Prostate gland (tissue), 2 donors: ENCODE measurements at regions not wholly inside any gene's neighbourhood (a gene's known extent, or its start where the extent isn't known, plus 50 kb on each side); places are given as distances from the start of the nearest gene placed in this dataset.

Experiments used
- DNase-seq: peaks from one replicate; pipeline ENCODE4 v3.0.0-alpha.2; 2019; ENCODE audit warnings: low spot score
- H3K27ac ChIP-seq, 2 donors: fragments of 200-600 bp; sonication (generic); 2 replicates each; pipeline ENCODE4 v1.5.1; 2017 to 2019
- H3K27me3 ChIP-seq: fragments of 200-600 bp; sonication (generic); replicated peaks from 2 replicates; pipeline ENCODE4 v1.5.1; 2019; ENCODE audit not compliant: insufficient read depth
- H3K36me3 ChIP-seq, 2 donors: fragments of 200-600 bp; sonication (generic); 1 replicate in 1 of 2; 2 replicates in 1 of 2; pipeline versions ENCODE4 v1.5.1 to v1.8.1; 2017 to 2019
- H3K4me1 ChIP-seq: fragments of 200-600 bp; sonication (generic); replicated peaks from 2 replicates; pipeline ENCODE4 v1.5.1; 2019
- H3K4me3 ChIP-seq, 2 donors: fragments of 200-600 bp; sonication (generic); 2 replicates each; pipeline ENCODE4 v1.5.1; 2017 to 2019
- H3K9me3 ChIP-seq: fragments of 200-600 bp; sonication (generic); 2 replicates; pipeline ENCODE4 v1.5.1; 2017
- POLR2A ChIP-seq: fragments of 450-650 bp; IDR thresholded peaks from one replicate; pipeline ENCODE4 v1.6.1; 2016; ENCODE audit warnings: antibody characterized with exemption, mild to moderate bottlenecking
- POLR2AphosphoS5 ChIP-seq: sonication (generic); formaldehyde crosslinking; IDR thresholded peaks from one replicate; pipeline ENCODE4 v1.6.1; 2017; ENCODE audit warnings: antibody characterized with exemption
- WGBS: methylation state at CpG from one replicate; pipeline ENCODE4 v1.1.5; 2018; 5-methylcytosine and 5-hydroxymethylcytosine counted together
- intact Hi-C: fragments of 100-400 bp; cut with DNase I; formaldehyde crosslinking; loops from one replicate; pipeline ENCODE4 v1.14.2; 2022
- TF ChIP-seq, protein P1 (sequence below), 4 experiments: fragments of 200-600 bp in 2 of 4; fragments of 450-650 bp in 2 of 4; sonication (generic) in 2 of 4; IDR thresholded peaks; 1 replicate in 3 of 4; 2 replicates in 1 of 4; pipeline ENCODE4 v1.5.1; 2016 to 2019; ENCODE audit warnings: antibody characterized with exemption in 4 of 4, mild to moderate bottlenecking in 2 of 4, moderate library complexity in 2 of 4

DNA sequence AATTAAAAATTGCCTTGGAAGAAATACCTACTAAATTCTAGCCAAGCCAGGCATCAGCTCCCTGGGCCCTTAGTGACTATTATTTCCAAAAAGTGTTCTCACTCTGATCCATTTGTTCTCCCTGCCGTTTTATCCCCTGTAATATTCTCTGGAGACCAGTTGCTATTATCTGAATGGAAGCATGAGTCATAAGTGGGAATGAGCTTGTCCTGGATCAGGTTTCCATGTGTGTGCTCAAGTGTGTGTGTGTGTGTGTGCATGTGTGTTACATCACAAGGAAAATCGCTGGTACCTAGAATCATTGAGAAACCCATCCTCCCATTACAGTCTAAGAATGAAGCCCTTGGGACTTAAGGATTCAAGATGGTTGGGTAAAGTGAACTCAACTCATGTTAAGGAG lies 130.3 kb upstream of the CXCR4 start:
- Histone ChIP-seq H3K9me3 (no peaks in the 10 kb centered on the region), H3K4me3 (no peak overlapping the region), H3K27ac (no peak overlapping the region), H3K36me3 (no peaks in the 10 kb centered on the region), H3K27me3 (no peaks in the 10 kb centered on the region), H3K4me1 (no peaks in the 10 kb centered on the region)
- no peak for DNase-seq
- TF ChIP-seq POLR2A: no peak
- TF ChIP-seq, protein P1, sequence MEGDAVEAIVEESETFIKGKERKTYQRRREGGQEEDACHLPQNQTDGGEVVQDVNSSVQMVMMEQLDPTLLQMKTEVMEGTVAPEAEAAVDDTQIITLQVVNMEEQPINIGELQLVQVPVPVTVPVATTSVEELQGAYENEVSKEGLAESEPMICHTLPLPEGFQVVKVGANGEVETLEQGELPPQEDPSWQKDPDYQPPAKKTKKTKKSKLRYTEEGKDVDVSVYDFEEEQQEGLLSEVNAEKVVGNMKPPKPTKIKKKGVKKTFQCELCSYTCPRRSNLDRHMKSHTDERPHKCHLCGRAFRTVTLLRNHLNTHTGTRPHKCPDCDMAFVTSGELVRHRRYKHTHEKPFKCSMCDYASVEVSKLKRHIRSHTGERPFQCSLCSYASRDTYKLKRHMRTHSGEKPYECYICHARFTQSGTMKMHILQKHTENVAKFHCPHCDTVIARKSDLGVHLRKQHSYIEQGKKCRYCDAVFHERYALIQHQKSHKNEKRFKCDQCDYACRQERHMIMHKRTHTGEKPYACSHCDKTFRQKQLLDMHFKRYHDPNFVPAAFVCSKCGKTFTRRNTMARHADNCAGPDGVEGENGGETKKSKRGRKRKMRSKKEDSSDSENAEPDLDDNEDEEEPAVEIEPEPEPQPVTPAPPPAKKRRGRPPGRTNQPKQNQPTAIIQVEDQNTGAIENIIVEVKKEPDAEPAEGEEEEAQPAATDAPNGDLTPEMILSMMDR (IDR thresholded peaks at IDR 0.05): no peak
- TF ChIP-seq POLR2AphosphoS5: no peak
- intact Hi-C loops: no loop called here
- WGBS: 63% methylated on average over 2 of the region's 2 CpGs

- Histone ChIP-seq H3K9me3 (no peaks in the 10 kb centered on the region), H3K4me3 (no peak overlapping the region), H3K36me3 (no peaks in the 10 kb centered on the region), H3K4me1 (no peaks in the 10 kb centered on the region), H3K27me3 (no peaks in the 10 kb centered on the region), H3K27ac (no peak overlapping the region)
- no peak for TF ChIP-seq POLR2AphosphoS5
- TF ChIP-seq, protein P1 (IDR thresholded peaks at IDR 0.05): no peak
- TF ChIP-seq POLR2A: no peak
- intact Hi-C loops: no loop called here
- WGBS: 64% methylated on average over 7 of the region's 7 CpGs
- no peak for DNase-seq
Measured at GRCh38 chr2:136247204-136247950, 129.4 kb upstream of the CXCR4 start.

DNA sequence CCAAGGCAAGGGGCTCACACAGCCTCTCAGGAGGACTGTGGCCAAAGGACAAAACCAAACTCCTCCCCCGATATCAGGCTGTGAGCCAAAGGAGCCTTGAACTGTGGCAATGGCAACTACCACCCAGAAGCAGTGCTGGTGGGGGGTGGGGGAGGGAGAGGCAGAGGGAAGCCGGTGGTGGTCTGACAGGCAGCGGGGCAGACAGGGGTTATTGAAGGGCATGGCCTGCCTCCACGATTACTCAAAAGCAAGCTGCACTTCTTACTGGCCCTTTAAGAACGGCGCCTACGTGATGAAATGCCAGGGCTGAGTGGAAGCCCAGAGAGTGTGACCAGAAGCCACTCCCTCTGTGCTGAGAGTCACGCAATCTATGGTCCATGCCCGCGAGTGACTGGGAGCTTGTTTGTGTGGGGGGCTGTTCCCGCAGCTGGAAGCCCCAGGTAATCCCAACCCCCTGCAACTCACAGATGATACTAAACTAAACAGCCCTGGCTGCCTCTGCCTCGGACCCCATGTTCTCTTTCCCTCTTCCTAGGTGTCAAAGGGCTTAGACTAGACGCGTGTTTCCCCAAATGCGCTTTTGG lies 128.2 kb upstream of the CXCR4 start:
- no peaks in the 10 kb centered on the region for H3K4me1 ChIP-seq
- H3K4me3 ChIP-seq: no peak overlapping the region
- no peak for DNase-seq
- H3K27ac ChIP-seq: no peak overlapping the region
- intact Hi-C loops: no loop called here
- WGBS: 67% methylated on average over 15 of the region's 15 CpGs
- H3K9me3 ChIP-seq: no peaks in the 10 kb centered on the region
- H3K36me3 ChIP-seq: no peaks in the 10 kb centered on the region
- TF ChIP-seq POLR2A: no peak
- TF ChIP-seq POLR2AphosphoS5: no peak
- TF ChIP-seq, protein P1 (IDR thresholded peaks at IDR 0.05): no peak
- no peaks in the 10 kb centered on the region for H3K27me3 ChIP-seq

- Histone ChIP-seq H3K27ac (no peak overlapping the region), H3K4me1 (no peaks in the 10 kb centered on the region), H3K36me3 (no peaks in the 10 kb centered on the region), H3K9me3 (no peaks in the 10 kb centered on the region), H3K27me3 (no peaks in the 10 kb centered on the region), H3K4me3 (no peak overlapping the region)
- no peak for TF ChIP-seq POLR2AphosphoS5
- TF ChIP-seq, protein P1 (IDR thresholded peaks at IDR 0.05): no peak
- no peak for TF ChIP-seq POLR2A
- 91% methylated on average over 8 of the region's 8 CpGs for WGBS
- DNase-seq: no peak
- intact Hi-C loops: no loop called here
Measured at GRCh38 chr2:136245211-136245610, 127.3 kb upstream of the CXCR4 start.

DNA sequence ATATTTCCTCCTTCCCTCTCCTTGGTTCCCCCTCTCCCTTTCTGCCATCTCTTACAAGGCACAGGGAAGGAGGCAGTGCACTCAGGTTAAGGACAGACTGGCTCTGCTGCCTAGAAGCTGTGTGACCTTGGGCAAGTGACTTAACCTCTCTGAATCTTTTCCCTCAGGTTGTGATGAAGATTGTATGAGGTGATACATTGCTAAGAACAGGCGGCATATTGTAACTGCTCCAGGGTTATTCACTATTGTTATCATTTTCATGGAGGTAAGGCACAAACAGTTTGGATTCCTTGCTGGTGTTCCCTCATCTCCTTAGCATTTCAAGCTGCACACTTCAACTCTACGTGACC lies 126.6 kb upstream of the CXCR4 start:
- Histone ChIP-seq H3K27ac (no peak overlapping the region), H3K27me3 (no peaks in the 10 kb centered on the region), H3K36me3 (no peaks in the 10 kb centered on the region), H3K4me3 (no peak overlapping the region), H3K9me3 (no peaks in the 10 kb centered on the region), H3K4me1 (no peaks in the 10 kb centered on the region)
- TF ChIP-seq POLR2AphosphoS5 (no peak), POLR2A (no peak)
- TF ChIP-seq, protein P1 (IDR thresholded peaks at IDR 0.05): no peak
- WGBS: 92% methylated on average over 2 of the region's 2 CpGs
- intact Hi-C loops: no loop called here
- DNase-seq: no peak
